GM23338 (cell line): ENCODE measurements at regions not wholly inside any gene's neighbourhood (a gene's known extent, or its start where the extent isn't known, plus 50 kb on each side); places are given as distances from the start of the nearest gene placed in this dataset. TPM values are rescaled to one million over a fixed set of nuclear protein-coding genes. Genes with fewer than 3 reads are reported as not detected.

ENCODE experiments used
- microRNA counts: library from miRNA; unstranded; fragments of <30 nt; microRNA quantifications from one replicate; lab custom pipeline; 2017
- microRNA-seq: library from miRNA; unstranded; fragments of <30 nt; microRNA quantifications from one replicate; pipeline ENCODE4, GENCODE V29; 2017
- small RNA-seq: library from RNA; depleted of rRNA; stranded (forward); fragments of <200 nt; gene quantifications from one replicate; pipeline ENCODE3, GENCODE V24; 2014; ENCODE audit warnings: low replicate concordance

MicroRNAs encoded in the stretch of these regions (microRNA counts, 767-probe panel; counts per million panel counts)
- not detected for microRNA hsa-miR-2113 (lab: Ali Mortazavi, UCI)

Small RNA genes in the stretch of these regions (microRNA-seq; reads per million reads assigned to microRNA genes)
- 1.1 reads per million for gene MIR2113

Small RNA genes in the stretch of these regions (small RNA-seq; reads per million reads assigned to genes)
- gene AL589826.1 (not detected), gene MIR2113 (1.00 reads per million, percentile 61 among the genes with 10 or more reads in this experiment)
